Cerebellar cortex (tissue), 1 donor: ENCODE measurements at regions not wholly inside any gene's neighbourhood (a gene's known extent, or its start where the extent isn't known, plus 50 kb on each side); places are given as distances from the start of the nearest gene placed in this dataset.

Experiments used
- DNase-seq: peaks from one replicate; pipeline ENCODE4 v3.0.0-alpha.2; 2015; ENCODE audit warnings: low spot score

DNA sequence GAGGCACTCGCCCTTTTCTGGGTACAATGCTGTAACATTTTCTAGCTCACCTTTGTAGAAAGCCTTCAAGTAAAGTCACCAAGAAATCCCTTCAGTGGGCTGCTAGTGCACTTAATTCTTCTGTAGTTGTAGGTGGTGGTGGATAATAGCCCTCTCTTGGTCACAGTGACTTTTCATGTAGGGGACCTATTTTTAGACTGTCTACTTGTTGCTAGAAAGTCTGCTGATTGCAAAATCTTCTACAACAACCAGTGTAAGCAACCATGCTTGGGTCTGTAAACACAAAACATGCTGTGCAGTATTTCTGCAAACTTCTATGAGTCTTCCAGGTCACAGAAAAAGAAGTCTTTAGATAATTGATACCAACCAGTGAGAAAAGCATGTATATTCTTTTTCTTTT, 55.6 kb downstream of the PBDC1 start:
- no peak for DNase-seq

DNA sequence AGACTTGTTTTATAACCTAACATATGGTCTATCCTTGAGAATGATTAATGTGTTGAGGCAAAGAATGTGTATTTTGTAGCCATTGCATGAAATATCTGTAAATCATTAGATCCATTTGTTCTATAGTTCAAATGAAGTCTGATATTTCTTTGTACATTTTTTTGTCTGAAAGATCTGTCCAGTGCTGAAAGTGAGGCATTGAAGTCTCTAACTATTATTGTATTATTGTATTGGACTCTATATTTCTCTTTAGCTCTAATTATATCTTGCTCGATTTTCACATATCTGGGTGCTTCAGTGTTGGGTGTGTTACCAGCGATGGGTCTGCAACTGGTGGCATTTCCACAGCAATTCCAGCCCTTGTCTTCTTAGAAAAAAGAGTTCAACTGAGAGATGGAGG, 76.0 kb downstream of the PBDC1 start:
- no peak for DNase-seq

DNA sequence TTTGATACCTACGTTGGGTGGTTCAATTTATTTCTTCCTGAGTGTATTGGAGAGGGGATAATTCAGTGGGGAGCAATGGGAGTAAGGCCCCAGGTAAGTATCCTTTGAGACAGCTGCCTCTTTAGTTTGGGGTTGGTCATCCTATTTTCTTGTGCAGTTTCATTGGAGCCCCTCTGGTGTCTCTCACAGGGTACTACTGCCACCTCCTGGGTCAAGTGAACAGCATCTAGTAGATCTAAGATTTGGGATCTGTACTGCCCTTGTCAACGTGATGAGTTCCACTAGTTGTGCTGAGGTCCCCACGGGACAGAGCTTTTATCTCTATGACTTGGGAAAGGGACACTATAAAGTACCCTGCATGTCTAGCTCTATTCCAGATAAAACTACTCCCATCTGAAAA, 80.6 kb downstream of the PBDC1 start:
- DNase-seq = peak; percentile 44

DNA sequence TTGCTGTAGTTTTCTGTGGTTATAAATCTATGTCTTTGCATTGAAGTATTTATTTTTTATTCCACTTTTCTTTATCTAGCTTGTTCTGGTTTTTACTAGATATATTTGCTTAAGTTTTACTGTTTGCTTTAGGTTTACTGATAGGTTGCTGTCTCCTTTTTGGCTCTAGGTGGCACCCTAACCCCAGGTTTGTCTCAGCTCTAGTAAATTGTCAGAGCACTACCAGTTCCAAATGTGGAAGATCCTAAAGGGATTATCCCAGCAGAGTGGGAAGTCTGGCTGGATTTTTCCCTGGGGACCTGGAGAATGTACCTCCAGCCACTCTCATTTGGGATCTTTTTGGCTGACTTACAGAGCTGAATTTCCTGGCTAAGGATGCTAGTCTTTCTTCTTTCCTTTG, 106.1 kb downstream of the PBDC1 start:
- DNase-seq = peak; percentile 49
